RWPE2 (cell line): ENCODE measurements at regions not wholly inside any gene's neighbourhood (a gene's known extent, or its start where the extent isn't known, plus 50 kb on each side); places are given as distances from the start of the nearest gene placed in this dataset.
A peak's percentile ranks its signal among the peaks of the same experiment; 100 is the strongest.

Experiments
- ATAC-seq: fragments of 200-7000 bp; cut with Tn5 transposase; 3 replicates; pipeline ENCODE4 v1.9.1; 2021; ENCODE audit warnings: low read depth
- DNase-seq: peaks from one replicate; pipeline ENCODE4 v3.0.0-alpha.2; 2020; ENCODE audit warnings: low spot score
- H3K27ac ChIP-seq: fragments of 450-650 bp; 2 replicates; pipeline ENCODE4 v1.5.1; 2017; ENCODE audit warnings: mild to moderate bottlenecking; ENCODE audit not compliant: poor library complexity, severe bottlenecking
- H3K27me3 ChIP-seq: fragments of 250-450 bp; sonication (Bioruptor Pico); 2 replicates; pipeline ENCODE4 v1.5.1; 2021; ENCODE audit warnings: mild to moderate bottlenecking, moderate library complexity; ENCODE audit not compliant: insufficient read depth, poor library complexity, severe bottlenecking
- H3K36me3 ChIP-seq: fragments of 250-450 bp; sonication (Bioruptor Pico); 2 replicates; pipeline ENCODE4 v1.5.1; 2020; ENCODE audit warnings: low read depth, mild to moderate bottlenecking, moderate library complexity
- H3K4me1 ChIP-seq: fragments of 250-450 bp; sonication (Bioruptor Pico); 2 replicates; pipeline ENCODE4 v1.5.1; 2021; ENCODE audit warnings: mild to moderate bottlenecking, moderate library complexity; ENCODE audit not compliant: insufficient read depth, poor library complexity, severe bottlenecking
- H3K4me3 ChIP-seq: fragments of 250-450 bp; sonication (Bioruptor Pico); 2 replicates; pipeline ENCODE4 v1.5.1; 2021; ENCODE audit warnings: mild to moderate bottlenecking, moderate library complexity; ENCODE audit not compliant: severe bottlenecking
- H3K9me3 ChIP-seq: fragments of 250-450 bp; sonication (Bioruptor Pico); 2 replicates; pipeline ENCODE4 v1.5.1; 2021; ENCODE audit warnings: mild to moderate bottlenecking, moderate library complexity; ENCODE audit not compliant: severe bottlenecking
- CTCF ChIP-seq: fragments of 450-650 bp; IDR thresholded peaks from one replicate; pipeline ENCODE4 v1.5.1; 2017; ENCODE audit warnings: mild to moderate bottlenecking, moderate library complexity; ENCODE audit not compliant: poor library complexity, severe bottlenecking

- Histone ChIP-seq H3K9me3 (no peaks in the 10 kb centered on the region), H3K36me3 (no peaks in the 10 kb centered on the region), H3K4me1 (no peaks in the 10 kb centered on the region), H3K27ac (no peak overlapping the region), H3K27me3 (peaks cover 12% of the 10 kb centered on the region), H3K4me3 (no peak overlapping the region)
- no peak for TF ChIP-seq CTCF
- ATAC-seq, result no peak
- no peak for DNase-seq
Observed at GRCh38 chr7:49243521-49243920, 319.2 kb downstream of the CDC14C start.

GRCh38 chr7:49244543-49244942 lies 320.2 kb downstream of the CDC14C start:
- DNase-seq (no peak), ATAC-seq (no peak)
- H3K9me3 ChIP-seq, result no peaks in the 10 kb centered on the region
- H3K27me3 ChIP-seq, result peaks cover 12% of the 10 kb centered on the region
- TF ChIP-seq CTCF, result no peak
- no peaks in the 10 kb centered on the region for H3K36me3 ChIP-seq
- no peak overlapping the region for H3K4me3 ChIP-seq
- no peaks in the 10 kb centered on the region for H3K4me1 ChIP-seq
- H3K27ac ChIP-seq, result no peak overlapping the region

GRCh38 chr7:49245062-49245461 lies 320.7 kb downstream of the CDC14C start:
- ATAC-seq (no peak), DNase-seq (no peak)
- H3K9me3 ChIP-seq, result no peaks in the 10 kb centered on the region
- no peaks in the 10 kb centered on the region for H3K4me1 ChIP-seq
- H3K4me3 ChIP-seq, result no peak overlapping the region
- no peaks in the 10 kb centered on the region for H3K36me3 ChIP-seq
- no peak overlapping the region for H3K27ac ChIP-seq
- no peak for TF ChIP-seq CTCF
- H3K27me3 ChIP-seq, result peaks cover 12% of the 10 kb centered on the region

- Histone ChIP-seq H3K27ac (no peak overlapping the region), H3K4me3 (no peak overlapping the region), H3K9me3 (no peaks in the 10 kb centered on the region), H3K27me3 (peaks cover 9% of the 10 kb centered on the region), H3K4me1 (no peaks in the 10 kb centered on the region), H3K36me3 (no peaks in the 10 kb centered on the region)
- DNase-seq (no peak), ATAC-seq (no peak)
- TF ChIP-seq CTCF, result no peak
Observed at GRCh38 chr7:49247759-49248158, 323.4 kb downstream of the CDC14C start.

- no peak overlapping the region for H3K27ac ChIP-seq
- H3K27me3 ChIP-seq, result peaks cover 6% of the 10 kb centered on the region
- H3K4me1 ChIP-seq, result no peaks in the 10 kb centered on the region
- DNase-seq, result no peak
- peak; percentile 84 for ATAC-seq
- no peak overlapping the region for H3K4me3 ChIP-seq
- no peaks in the 10 kb centered on the region for H3K9me3 ChIP-seq
- no peaks in the 10 kb centered on the region for H3K36me3 ChIP-seq
- no peak for TF ChIP-seq CTCF
Observed at GRCh38 chr7:49255054-49255453, 330.7 kb downstream of the CDC14C start.
